IPS DF 6.9 (cell line): ENCODE measurements at regions not wholly inside any gene's neighbourhood (a gene's known extent, or its start where the extent isn't known, plus 50 kb on each side); places are given as distances from the start of the nearest gene placed in this dataset.

Source experiments
- DNase-seq: peaks from one replicate; pipeline ENCODE4 v3.0.0-alpha.2; 2013; ENCODE audit warnings: low read depth, low spot score
- H3K27ac ChIP-seq: one replicate; pipeline ENCODE4 v1.5.1; 2013; ENCODE audit warnings: low read length, control low read depth
- H3K27me3 ChIP-seq: 2 replicates; pipeline ENCODE4 v1.6.1; 2013; ENCODE audit warnings: mild to moderate bottlenecking, low read length; ENCODE audit not compliant: control insufficient read depth, insufficient read depth
- H3K36me3 ChIP-seq: 2 replicates; pipeline ENCODE4 v1.6.1; 2013; ENCODE audit warnings: low read length; ENCODE audit not compliant: control insufficient read depth, insufficient read depth
- H3K4me1 ChIP-seq: 2 replicates; pipeline ENCODE4 v1.6.1; 2013; ENCODE audit warnings: low read length; ENCODE audit not compliant: control insufficient read depth, insufficient read depth
- H3K4me3 ChIP-seq: 2 replicates; pipeline ENCODE4 v1.5.1; 2013; ENCODE audit warnings: mild to moderate bottlenecking, low read length
- H3K9me3 ChIP-seq: 2 replicates; pipeline ENCODE4 v1.6.1; 2013; ENCODE audit warnings: low read length, inconsistent platforms; ENCODE audit not compliant: control insufficient read depth, insufficient read depth
- WGBS: extraction: QIAGEN DNeasy Blood & Tissue Kit; methylation state at CpG from one replicate; pipeline ENCODE4 v1.1.7; 2013; ENCODE audit warnings: mixed read lengths, missing lambda C conversion rate; ENCODE audit not compliant: insufficient read length, insufficient coverage; 5-methylcytosine and 5-hydroxymethylcytosine counted together

GRCh38 chr14:36047912-36048311 is 128.6 kb downstream of the PTCSC3 start:
- H3K4me1 ChIP-seq: no peaks in the 10 kb centered on the region; the same call in 1 of the 2 replicates
- H3K27me3 ChIP-seq: no peaks in the 10 kb centered on the region
- no peak for DNase-seq
- WGBS: no CpG with 5 or more reads among the region's 4 CpGs
- no peak overlapping the region for H3K27ac ChIP-seq
- H3K9me3 ChIP-seq: no peaks in the 10 kb centered on the region
- no peak overlapping the region for H3K4me3 ChIP-seq
- H3K36me3 ChIP-seq: no peaks in the 10 kb centered on the region

GRCh38 chr14:36035675-36036074 is 140.8 kb downstream of the PTCSC3 start:
- no CpG with 5 or more reads among the region's 2 CpGs for WGBS
- no peaks in the 10 kb centered on the region for H3K27me3 ChIP-seq
- no peak overlapping the region for H3K4me3 ChIP-seq
- no peaks in the 10 kb centered on the region for H3K9me3 ChIP-seq
- no peaks in the 10 kb centered on the region for H3K36me3 ChIP-seq
- DNase-seq: no peak
- no peaks in the 10 kb centered on the region for H3K4me1 ChIP-seq
- H3K27ac ChIP-seq: no peak overlapping the region

- H3K36me3 ChIP-seq: no peaks in the 10 kb centered on the region
- no CpG with 5 or more reads among the region's 3 CpGs for WGBS
- H3K4me1 ChIP-seq: no peaks in the 10 kb centered on the region
- H3K27me3 ChIP-seq: no peaks in the 10 kb centered on the region
- H3K4me3 ChIP-seq: no peak overlapping the region
- no peak overlapping the region for H3K27ac ChIP-seq
- no peak for DNase-seq
- no peaks in the 10 kb centered on the region for H3K9me3 ChIP-seq
Measured at GRCh38 chr14:36028665-36029064, 147.9 kb downstream of the PTCSC3 start.

- H3K4me3 ChIP-seq: no peak overlapping the region
- no peaks in the 10 kb centered on the region for H3K36me3 ChIP-seq
- WGBS: no CpG with 5 or more reads among the region's 4 CpGs
- H3K9me3 ChIP-seq: no peaks in the 10 kb centered on the region
- H3K4me1 ChIP-seq: no peaks in the 10 kb centered on the region
- H3K27ac ChIP-seq: no peak overlapping the region
- no peaks in the 10 kb centered on the region for H3K27me3 ChIP-seq
- no peak for DNase-seq
Measured at GRCh38 chr14:36028218-36028617, 148.3 kb downstream of the PTCSC3 start.

- Histone ChIP-seq H3K36me3 (no peaks in the 10 kb centered on the region), H3K27me3 (no peaks in the 10 kb centered on the region), H3K4me1 (no peaks in the 10 kb centered on the region), H3K9me3 (no peaks in the 10 kb centered on the region), H3K27ac (no peak overlapping the region), H3K4me3 (no peak overlapping the region)
- no CpG with 5 or more reads among the region's 3 CpGs for WGBS
- no peak for DNase-seq
Measured at GRCh38 chr14:36027354-36027753, 149.2 kb downstream of the PTCSC3 start.

GRCh38 chr14:36022765-36023410 is 153.6 kb downstream of the PTCSC3 start:
- Histone ChIP-seq H3K27me3 (no peaks in the 10 kb centered on the region), H3K4me1 (no peaks in the 10 kb centered on the region), H3K27ac (no peak overlapping the region), H3K4me3 (no peak overlapping the region), H3K36me3 (no peaks in the 10 kb centered on the region), H3K9me3 (no peaks in the 10 kb centered on the region)
- no peak for DNase-seq
- no CpG with 5 or more reads among the region's 8 CpGs for WGBS

- no CpG with 5 or more reads among the region's 4 CpGs for WGBS
- Histone ChIP-seq H3K27me3 (no peaks in the 10 kb centered on the region), H3K4me1 (no peaks in the 10 kb centered on the region), H3K4me3 (no peak overlapping the region), H3K36me3 (no peaks in the 10 kb centered on the region), H3K27ac (no peak overlapping the region), H3K9me3 (no peaks in the 10 kb centered on the region)
- DNase-seq: no peak
Measured at GRCh38 chr14:36021591-36022320, 154.8 kb downstream of the PTCSC3 start.

GRCh38 chr14:36021030-36021422 is 155.5 kb downstream of the PTCSC3 start:
- Histone ChIP-seq H3K27ac (no peak overlapping the region), H3K4me1 (no peaks in the 10 kb centered on the region), H3K9me3 (no peaks in the 10 kb centered on the region), H3K36me3 (no peaks in the 10 kb centered on the region), H3K27me3 (no peaks in the 10 kb centered on the region), H3K4me3 (no peak overlapping the region)
- whole genome bisulfite sequencing: no CpG with 5 or more reads among the region's 2 CpGs
- DNase-seq: no peak

- WGBS: no CpG with 5 or more reads among the region's 8 CpGs
- Histone ChIP-seq H3K36me3 (no peaks in the 10 kb centered on the region), H3K4me3 (no peak overlapping the region), H3K27me3 (no peaks in the 10 kb centered on the region), H3K4me1 (no peaks in the 10 kb centered on the region), H3K27ac (no peak overlapping the region), H3K9me3 (no peaks in the 10 kb centered on the region)
- no peak for DNase-seq
Measured at GRCh38 chr14:36020120-36021029, 156.1 kb downstream of the PTCSC3 start.

GRCh38 chr14:36019126-36019525 is 157.4 kb downstream of the PTCSC3 start:
- WGBS: no CpG with 5 or more reads among the region's 5 CpGs
- Histone ChIP-seq H3K4me1 (no peaks in the 10 kb centered on the region), H3K9me3 (no peaks in the 10 kb centered on the region), H3K27ac (no peak overlapping the region), H3K27me3 (no peaks in the 10 kb centered on the region), H3K36me3 (no peaks in the 10 kb centered on the region), H3K4me3 (no peak overlapping the region)
- DNase-seq: no peak
